Globus pallidus (tissue), 1 donor: ENCODE measurements at regions not wholly inside any gene's neighbourhood (a gene's known extent, or its start where the extent isn't known, plus 50 kb on each side); places are given as distances from the start of the nearest gene placed in this dataset.

Experiments
- DNase-seq: peaks from one replicate; pipeline ENCODE4 v3.0.0-alpha.2; 2015; ENCODE audit warnings: low spot score

DNA sequence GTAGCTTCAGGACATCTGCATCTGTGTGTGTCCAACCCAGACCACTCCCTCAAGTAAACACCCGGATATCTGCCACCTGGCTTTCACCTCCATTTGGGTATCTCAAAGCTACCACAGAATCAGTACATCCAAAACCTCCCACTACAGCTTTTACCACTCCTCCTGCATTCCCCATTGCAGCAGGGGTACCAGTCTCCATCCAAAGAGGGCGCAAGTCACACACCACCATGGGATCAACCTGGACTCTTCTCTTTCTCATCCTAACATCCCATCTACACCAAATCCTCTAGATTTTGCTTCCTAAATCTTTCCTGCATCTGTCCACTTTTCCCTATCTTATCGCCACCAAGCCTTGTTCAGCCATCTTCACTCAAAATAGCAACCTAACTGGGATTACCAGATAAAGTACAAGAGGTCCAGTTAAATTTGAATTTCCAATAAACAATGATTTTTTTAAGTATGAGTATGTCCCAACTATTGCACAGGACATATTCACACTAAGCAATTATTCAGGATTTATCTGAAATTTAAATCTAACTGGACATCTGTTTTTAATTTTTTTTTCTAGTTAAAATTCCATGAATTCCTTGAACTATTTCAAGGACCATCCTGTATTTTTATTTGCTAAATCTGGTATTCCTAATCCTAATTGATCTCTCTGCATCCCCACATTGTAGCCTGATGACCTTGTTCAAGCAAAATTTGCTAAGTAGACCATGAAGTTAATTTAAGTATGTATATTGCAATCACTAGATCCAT, 164.3 kb upstream of the MLN start:
- DNase-seq = no peak

DNA sequence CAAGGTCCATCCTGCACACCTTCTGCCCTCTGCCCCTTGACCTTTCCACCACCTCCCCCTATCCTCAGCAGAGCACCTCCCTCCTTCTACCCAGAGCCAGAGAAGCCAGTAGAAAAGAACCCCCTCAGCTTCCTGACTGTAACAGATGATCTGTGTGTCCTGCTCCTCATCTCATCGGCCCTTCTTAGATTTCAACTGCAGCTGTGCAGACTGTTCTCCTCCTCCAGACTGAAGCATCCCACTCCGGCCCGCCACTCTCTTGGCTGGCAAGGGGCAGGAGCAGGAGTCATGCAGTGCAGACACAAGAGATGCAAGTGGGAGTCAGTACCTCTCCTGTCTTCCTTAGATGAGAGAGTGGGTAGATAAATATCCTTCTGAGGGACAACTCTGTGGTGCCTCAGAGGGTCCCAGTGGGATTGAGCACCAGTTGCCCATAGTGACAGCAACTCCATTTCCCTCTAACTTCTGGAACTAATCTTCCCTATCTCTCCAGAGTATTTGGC, 163.5 kb upstream of the MLN start:
- no peak for DNase-seq

DNA sequence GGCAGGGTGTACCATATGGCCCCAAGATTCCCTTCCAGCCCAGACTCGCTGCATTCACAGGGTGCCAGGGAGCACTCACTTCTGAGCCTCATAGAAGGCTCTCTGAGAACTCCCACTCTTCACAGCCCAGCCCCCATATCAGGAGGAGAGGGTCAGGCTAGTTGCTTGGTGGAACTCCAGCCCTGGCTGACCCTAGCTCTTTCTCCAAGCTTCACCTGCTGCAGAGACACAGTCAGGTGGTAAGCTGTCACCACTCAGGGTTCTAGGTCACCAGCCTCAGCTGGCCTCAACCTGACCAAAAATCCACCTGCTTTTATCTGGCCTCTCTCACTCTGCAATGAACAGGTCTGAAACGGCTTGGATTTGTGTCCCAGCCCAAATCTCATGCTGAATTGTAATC, 162.7 kb upstream of the MLN start:
- no peak for DNase-seq

DNA sequence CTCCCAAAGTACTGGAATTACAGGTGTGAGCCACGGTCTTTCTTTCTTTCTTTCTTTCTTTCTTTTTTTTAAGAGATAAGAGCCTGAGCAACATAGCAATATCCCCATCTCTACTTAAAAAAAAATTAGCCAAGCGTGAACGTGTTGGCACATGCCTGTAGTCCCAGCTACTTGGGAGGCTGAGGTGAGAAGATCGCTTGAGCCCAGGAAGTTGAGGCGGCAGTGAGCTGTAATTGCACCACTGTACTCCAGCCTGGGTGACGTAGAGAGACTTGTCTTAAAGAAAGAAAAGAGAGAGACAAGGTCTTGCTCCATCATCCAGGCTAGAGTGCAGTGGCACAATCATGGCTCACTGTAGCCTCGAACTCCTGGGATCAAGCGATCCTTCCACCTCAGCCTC, 162.0 kb upstream of the MLN start:
- no peak for DNase-seq

DNA sequence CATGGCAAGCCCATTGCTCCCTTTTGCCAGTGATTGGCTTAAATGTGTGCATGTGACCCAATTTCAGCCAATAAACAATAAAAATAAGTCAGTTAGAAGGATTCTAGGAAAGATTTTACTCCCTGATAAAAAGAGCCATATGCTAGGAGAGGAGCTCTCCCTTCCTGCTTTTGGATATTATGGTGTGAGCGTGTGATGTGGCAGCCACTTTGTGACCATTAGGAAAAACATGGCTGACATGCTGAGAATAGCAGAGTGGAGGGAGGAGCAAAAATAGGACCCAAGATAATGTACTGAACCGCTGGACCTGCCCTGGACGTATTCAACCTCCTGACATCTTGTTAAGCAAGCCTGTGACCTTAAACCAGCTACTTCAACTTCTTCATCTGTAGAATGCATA, 160.6 kb upstream of the MLN start:
- no peak for DNase-seq

DNA sequence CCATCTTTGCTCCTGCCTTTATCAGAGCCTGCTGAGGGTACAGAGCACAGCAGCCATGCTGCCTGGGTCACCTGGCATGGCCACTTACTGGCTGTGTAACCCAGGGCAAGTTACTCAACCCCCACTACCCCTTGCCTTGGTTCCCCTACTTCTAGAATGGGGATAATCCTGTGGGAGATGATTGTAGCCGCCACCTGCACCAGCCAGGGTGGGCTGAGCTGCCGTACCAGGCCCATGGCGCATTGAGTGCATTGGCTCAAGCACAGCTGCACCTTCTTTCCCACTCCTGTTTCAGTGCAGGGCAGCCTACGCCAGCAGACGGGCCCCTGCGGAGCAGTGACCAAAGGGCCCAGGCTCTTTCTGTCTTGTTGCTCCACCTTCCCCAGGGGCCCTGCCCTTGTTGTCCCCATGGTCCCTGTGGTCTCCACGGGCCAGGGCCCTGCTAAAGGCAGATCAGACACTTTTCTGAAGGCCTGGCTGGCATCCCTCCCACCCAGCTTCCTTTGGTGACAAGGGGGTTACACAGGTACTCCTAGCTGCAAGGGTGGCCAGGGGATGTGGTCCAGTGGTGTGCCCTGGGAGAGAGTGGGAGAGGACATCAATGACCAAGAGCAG, 159.4 kb upstream of the MLN start:
- no peak for DNase-seq

DNA sequence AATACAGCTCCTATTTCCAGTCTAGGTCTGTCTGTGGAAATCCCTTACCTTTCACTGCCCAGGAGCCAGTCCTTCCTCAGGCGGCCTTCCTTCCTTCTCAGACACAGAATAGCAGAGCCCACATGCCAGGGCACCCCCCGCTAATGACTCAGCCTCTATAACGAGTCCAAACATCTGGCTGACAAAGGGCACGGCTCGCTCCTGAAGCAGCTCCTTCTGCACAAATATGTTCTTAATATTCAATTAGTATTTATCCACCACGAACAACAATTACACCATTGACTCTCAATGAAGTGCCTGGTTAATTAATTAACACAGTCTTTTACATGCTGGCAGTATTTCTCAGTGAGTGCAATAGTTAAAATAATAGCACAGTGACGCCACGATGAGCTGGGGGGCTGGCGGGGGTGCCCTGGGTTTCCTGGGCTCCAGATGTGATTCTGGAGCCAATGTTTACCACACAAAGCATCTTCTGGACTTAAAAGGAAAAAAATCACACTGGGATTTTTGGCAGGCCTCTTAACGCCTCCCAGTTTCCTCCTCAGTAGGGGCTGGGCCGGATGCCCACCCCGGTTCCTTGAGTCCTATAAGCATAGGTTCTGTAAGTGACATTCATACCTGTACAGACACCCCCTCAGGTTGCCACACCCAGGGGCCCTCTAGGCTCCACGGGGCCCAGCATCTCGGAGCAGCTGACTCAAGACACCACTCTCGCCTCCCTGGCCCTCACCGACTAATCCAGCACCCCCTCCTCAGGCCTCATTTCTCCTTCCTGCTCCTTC, 158.6 kb upstream of the MLN start:
- no peak for DNase-seq

DNA sequence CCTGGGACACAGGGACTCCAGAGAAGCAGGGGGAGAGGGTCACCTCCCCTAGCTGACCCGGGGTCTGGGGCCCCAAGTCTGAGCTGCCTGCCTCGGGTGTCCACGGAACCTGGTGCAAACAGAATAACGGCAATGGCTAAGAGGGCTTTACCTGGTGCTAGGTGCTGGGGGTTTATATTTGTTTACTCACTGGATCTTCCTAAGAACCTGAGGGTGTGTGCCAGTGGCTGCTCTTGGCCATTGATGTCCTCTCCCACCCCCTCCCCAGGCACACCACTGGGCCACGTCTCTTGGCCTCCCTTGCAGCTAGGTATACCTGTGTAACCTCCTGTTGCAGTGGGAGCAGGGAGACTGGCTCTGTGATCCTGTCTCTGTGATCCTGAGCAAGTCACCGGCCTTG, 157.9 kb upstream of the MLN start:
- no peak for DNase-seq

DNA sequence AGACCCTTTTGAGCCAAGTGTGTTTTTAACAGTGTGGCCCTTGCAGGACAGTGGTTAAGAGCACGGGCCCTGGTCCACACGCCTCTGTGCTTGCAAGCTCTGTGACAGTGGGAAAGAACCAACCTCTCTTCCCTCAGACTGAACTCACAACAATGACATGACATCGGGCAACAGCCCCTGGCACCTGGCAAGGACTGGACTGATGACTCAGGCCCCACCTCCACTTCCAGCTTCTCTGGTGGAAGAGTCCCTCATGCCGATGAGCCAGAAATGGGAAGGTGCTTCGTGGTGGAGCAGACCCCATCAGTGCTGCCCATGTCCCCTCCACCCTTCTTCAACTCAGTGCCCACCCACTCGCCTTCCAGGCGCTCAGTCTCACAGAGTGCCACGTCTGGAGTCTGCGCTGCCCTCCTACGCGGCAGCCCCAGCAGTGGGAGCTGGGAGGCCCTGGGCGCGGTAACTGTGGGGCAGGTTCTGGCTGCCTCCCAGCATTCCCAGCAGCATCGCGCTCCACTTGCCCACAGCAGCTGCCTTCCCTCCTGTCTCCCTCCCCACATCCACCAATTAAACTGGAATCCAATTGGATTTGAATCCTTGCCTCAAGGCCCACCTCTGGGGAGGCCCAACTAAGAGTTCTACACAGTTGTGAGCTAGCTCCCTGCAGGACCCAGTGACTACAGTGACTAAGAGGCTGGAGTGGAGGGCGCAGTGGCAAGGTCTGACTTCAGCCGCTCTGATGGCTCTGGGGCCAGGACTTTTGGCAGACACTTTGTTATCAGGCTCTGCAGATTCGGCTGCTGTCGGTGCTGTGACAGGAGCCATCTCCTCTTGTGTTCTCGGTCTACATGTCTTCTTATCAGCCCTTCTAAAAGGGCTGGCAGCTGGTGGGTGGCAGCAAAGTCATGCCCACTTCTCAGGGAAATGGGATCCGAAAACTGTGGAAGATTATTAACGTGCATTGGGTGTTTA, 156.8 kb upstream of the MLN start:
- no peak for DNase-seq

DNA sequence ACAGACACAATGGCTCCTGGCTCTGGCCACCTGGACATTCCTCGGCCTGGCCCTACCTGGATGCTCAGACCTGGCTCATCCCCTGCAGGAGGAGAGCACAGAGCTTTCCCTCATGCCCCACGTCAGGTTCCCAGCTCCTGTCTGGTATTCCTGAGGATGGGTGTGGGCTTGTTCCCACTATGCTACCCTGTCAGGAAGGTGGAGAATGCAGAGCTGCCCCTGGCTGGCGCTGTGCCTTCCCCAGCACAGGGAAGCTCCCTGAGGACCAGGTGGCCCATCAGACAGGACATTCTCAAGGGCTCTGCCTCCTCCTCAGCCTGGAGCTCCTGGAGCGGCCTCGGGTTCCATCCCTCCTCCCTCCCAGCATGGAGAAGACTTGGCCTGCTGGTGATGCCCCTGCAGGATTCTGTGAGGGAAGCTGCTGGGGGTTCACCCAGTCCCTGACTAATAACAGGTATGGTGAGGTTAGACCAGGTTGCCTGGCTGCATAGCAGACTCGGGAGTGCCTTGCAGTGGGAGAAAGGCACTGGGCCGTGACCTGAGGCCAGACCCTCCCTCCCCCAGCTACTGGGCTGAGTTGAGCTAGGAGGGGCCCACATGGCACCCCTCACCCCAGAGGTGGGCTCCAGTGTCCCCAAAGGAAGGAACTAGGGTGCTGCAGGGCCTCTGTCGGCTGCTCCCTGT, 156.0 kb upstream of the MLN start:
- DNase-seq = no peak

DNA sequence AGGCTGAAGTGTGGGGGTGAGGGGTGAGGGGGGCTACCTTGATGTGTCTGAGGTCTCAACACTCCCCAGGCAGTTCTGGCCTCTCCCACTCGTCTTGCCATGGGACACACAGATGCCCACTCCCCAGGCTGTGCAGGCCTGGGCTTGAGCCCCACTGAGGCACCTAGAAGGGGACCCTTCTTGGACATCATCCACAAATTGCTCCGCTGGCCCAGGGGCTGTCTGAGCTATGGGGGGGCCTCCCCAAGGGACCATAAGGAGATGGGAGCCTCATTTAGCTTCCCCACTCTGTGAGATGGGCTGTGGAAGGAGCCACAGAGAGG, 155.5 kb upstream of the MLN start:
- DNase-seq = no peak

DNA sequence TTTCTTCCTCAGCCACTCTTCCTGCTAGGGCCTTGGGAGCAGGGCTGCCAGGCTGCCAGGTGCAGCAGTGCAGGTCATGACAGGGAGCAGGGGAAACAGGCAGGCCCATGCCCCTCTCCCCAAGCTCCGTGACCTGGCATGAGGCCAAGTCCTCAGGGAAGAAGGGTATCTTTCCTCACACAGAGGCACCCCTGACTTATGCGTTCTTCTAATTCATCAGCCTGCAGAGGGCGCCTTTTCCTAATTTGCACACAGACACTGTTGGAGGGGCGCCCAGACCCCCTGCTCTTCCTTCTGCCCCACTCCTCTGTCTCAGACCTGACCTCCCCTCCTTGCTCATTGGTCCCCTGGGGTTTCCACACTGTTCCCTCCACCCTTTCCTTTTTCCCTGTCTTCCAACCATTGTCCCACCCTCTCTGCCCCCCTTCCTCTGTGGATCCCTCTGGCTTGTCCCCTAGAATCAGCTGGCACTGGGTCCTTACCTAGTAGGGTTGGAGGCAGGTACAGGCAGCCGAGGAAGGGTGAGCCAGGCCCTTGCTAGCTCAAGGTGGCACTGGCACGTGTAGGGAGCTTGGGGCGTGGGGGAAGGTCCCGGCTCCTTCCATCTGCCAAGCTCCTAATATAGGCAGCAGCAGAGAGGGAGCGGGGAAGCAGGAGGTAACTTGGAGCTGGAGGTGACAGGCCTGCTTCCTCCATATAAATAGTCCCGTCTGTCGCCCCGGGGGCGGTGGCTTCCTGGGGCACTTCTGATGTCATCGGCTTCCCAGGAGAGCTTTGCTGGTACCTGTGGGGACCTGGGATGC, 154.9 kb upstream of the MLN start:
- no peak for DNase-seq

DNA sequence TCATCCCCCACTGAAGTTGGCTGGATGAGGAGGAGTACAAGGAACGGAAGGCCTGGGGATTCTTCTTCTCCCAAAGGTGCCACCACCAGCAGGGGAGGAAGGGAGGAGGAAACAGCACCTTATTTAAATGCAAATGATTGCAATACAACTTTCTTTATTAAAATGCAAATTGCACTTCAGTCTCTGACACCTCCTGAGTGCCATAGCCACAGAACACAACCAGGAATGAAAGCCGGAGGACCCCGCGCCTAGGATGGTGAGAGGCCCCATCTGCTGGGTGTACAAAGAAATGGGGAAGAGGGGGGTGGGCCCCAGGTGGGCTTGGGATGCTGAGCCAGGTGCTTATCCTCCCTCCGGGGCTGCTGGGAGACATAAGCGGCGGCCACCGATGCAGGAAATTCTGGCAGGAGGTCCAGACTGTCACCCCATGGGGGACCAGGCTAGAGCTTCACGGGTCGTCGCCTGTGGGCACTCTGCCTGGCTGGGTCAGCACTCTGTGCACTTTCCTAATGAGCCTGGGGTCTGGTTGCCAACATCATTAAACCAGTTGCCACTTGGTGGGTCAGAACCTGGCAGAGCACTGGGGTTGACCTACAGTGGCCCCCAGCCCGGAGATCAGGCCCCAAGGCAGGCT, 154.2 kb upstream of the MLN start:
- DNase-seq = no peak

DNA sequence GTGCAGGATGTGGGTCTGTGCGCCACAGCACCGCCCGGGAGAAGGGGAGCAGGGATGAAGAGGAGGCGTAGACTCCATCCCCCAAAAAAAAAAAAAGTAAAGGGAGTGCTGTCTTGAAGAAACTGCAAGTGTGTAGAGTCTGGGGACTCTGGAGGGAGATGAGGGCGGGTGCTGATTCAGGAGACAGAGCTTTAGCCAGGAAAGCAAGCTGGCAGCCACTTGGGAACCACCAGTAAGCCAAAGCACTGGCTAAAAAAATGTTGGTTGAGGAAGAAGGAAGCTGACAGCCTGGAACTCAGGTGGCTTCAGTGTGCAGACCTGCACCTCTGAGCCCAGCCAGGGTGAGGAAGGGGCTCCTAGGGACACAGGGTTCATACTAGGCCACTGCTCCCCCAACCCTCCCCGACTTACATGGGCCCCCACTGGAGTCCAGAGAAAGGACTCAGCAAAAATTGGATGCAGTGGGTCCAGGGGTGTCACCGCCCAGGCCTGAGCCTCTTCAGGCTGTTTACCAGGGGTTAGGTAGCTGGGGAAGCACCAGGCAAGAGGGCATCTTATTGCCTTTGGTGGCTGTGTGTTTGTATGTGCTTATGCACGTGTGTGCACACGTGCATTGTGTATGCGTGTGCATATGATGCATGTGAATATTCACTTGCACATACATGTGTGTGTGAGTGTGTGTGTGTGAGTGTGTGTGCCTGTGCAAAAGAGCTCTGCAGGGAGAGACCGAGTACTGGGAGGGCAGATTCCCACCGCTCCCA, 153.5 kb upstream of the MLN start:
- DNase-seq = no peak

DNA sequence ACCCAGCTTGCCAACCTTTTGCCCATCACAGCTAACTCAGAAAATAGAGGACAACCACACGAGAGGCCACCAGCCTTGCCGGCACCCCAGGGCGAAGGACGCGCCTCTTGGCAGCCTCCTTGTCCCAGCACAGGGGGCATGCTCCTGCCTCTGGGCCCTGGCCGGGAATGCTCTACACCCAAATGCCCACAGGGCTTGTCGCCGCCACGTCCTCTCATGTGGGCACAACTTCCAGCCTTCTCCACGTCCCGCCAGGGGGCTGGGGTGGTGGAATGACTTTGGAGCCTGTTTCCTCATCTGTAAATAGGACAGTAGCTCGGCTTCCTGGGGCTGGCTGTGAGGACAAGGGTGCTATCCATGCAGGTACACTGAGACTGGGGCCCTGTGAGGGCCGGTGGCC, 152.4 kb upstream of the MLN start:
- no peak for DNase-seq

DNA sequence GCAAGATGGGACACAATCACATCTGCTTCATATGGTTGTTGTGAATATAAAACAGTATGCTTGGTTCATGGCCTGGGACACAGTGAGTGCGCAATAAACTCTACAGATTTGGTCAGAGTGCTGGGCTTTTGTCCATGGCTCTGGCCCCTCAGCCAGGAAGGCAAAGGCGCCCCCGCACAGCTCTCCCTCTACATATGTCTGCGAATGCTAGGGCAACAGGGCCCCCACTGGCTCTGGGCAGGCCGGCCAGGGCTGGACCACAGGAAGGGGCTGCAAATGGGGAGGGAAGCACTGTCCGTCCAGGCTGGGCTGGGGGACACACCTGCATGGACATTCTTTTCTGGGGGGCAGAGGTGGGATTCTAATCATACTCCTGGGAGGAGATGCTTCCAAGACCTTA, 151.8 kb upstream of the MLN start:
- no peak for DNase-seq

DNA sequence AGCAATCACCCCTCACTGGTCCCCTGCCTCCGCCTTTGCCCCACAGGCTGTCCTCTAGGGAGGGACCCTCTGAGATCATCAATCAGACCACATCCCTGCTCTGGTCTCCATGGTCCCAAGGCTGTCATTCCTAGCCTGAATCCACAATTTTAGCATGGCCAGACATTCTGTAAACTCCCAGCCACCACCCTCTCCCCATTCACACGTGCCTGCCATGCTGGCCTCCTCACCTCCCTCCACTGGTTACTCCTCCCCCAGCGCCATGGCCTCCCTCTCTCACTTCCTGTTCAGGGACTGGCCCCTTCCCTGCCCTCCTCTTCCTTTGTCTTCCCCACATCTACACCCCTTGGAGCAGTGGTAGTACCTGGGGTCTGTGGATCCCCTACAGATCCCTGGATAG, 150.7 kb upstream of the MLN start:
- no peak for DNase-seq

DNA sequence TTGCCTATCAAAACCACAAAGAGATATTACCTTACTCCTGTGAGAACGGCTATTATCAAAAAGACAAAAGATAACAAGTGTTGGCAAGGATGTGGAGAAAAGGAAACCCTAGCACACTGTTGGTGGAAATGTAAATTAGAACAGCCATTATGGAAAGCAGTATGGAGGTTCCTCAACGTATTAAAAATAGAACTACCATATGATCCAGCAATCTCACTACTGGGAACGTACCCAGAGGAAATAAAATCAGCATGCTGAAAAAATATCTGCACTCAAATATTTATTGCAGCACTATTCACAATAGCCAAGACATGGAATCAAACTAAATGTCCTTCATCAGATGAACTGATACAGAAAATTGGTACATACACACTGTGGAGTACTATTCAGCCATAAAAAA, 149.4 kb upstream of the MLN start:
- DNase-seq = no peak

DNA sequence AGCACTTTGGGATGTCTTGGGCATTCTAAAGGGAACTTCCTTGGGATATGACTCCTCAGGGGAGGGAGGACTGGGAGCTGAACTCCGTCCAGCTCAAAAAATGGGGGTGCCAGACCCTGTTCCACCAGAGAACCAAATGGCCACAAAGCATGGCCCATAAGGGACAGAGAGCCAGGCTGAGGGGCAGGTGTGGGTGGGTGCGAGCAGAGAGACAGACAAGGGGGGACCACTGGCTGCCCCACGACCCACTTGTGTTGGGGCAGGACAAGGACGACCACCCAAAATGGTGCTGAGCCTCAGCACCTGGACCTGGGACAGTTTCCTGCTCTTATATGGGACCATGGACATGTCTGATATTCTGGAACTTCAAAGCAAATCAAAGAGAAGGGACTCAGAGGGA, 148.2 kb upstream of the MLN start:
- no peak for DNase-seq
